Neural progenitor cell (in vitro differentiated cells): ENCODE measurements at regions not wholly inside any gene's neighbourhood (a gene's known extent, or its start where the extent isn't known, plus 50 kb on each side); places are given as distances from the start of the nearest gene placed in this dataset.

Experiments used
- EZH2 ChIP-seq: fragments of 200-600 bp; sonication (generic); IDR thresholded peaks from 2 replicates; pipeline ENCODE4 v1.6.1; 2017; ENCODE audit warnings: antibody characterized with exemption, mild to moderate bottlenecking, moderate library complexity
- EZH2phosphoT487 ChIP-seq: fragments of 200-600 bp; sonication (generic); IDR thresholded peaks from 2 replicates; pipeline ENCODE4 v1.6.1; 2017; ENCODE audit warnings: antibody characterized with exemption

GRCh38 chr17:17403065-17403464 lies 73.7 kb upstream of the MED9 start:
- no peak for TF ChIP-seq EZH2
- no peak for TF ChIP-seq EZH2phosphoT487
